A549 (cell line): ENCODE measurements at regions not wholly inside any gene's neighbourhood (a gene's known extent, or its start where the extent isn't known, plus 50 kb on each side); places are given as distances from the start of the nearest gene placed in this dataset.

Source experiments
- ATAC-seq, 2 experiments: fragments of 200-7000 bp in 1 of 2; fragments of >200 bp in 1 of 2; cut with Nextera tagmentation in 1 of 2; cut with Tn5 transposase in 1 of 2; 3 replicates each; pipeline versions ENCODE4 v1.8.0 to v1.9.1; 2018 to 2020; ENCODE audit warnings: mild to moderate bottlenecking in 1 of 2, moderate library complexity in 1 of 2
- CTCF ChIA-PET: fragments of 300-600 bp; sonication (Branson Sonifier 250); formaldehyde crosslinking; extraction: SDS; loops from one replicate; lab custom pipeline; 2021; ENCODE audit warnings: antibody characterized with exemption, inconsistent platforms; lab: Yijun Ruan, JAX
- POLR2A ChIA-PET: fragments of 350-600 bp; formaldehyde crosslinking; extraction: SDS; loops from one replicate; lab custom pipeline; 2021; ENCODE audit warnings: antibody characterized with exemption, inconsistent platforms; lab: Yijun Ruan, JAX
- DNase-seq, 2 experiments: peaks; one replicate each; pipeline versions ENCODE4 v3.0.0 to v3.0.0-alpha.2; 2011 to 2016; ENCODE audit warnings: low read depth in 1 of 2, low spot score in 1 of 2
- FAIRE-seq: peaks from 2 replicates; lab custom pipeline; 2011; peaks lifted over from hg19 to GRCh38; lab: Jason Lieb, UNC
- H3K27ac ChIP-seq, 2 experiments: fragments of >200 bp; sonication (Bioruptor Twin); formaldehyde crosslinking; 3 replicates each; pipeline ENCODE4 v1.5.1; 2016 to 2017
- H3K4me1 ChIP-seq: fragments of >200 bp; sonication (Bioruptor Twin); formaldehyde crosslinking; 3 replicates; pipeline ENCODE4 v1.6.1; 2016
- H3K4me2 ChIP-seq: fragments of >200 bp; sonication (Bioruptor Twin); formaldehyde crosslinking; 3 replicates; pipeline ENCODE4 v1.6.1; 2016
- H3K4me3 ChIP-seq: fragments of >200 bp; sonication (Bioruptor Twin); formaldehyde crosslinking; 3 replicates; pipeline ENCODE4 v1.5.1; 2016
- H3K9me3 ChIP-seq: fragments of >200 bp; sonication (Bioruptor Twin); formaldehyde crosslinking; 3 replicates; pipeline ENCODE4 v1.6.1; 2016
- BCL3 ChIP-seq: fragments of >200 bp; sonication (Bioruptor Twin); formaldehyde crosslinking; IDR thresholded peaks from 3 replicates; pipeline ENCODE4 v1.6.1; 2016
- CBX2 ChIP-seq: fragments of 200-600 bp; sonication (generic); IDR thresholded peaks from 2 replicates; pipeline ENCODE4 v1.6.1; 2016; ENCODE audit warnings: low read depth, mild to moderate bottlenecking, borderline replicate concordance
- CBX8 ChIP-seq: fragments of 200-600 bp; sonication (generic); IDR thresholded peaks from 2 replicates; pipeline ENCODE4 v1.6.1; 2016
- CEBPB ChIP-seq, 2 experiments: fragments of >200 bp in 1 of 2; sonication (Bioruptor Twin) in 1 of 2; formaldehyde crosslinking in 1 of 2; IDR thresholded peaks; 2 replicates each; pipeline ENCODE4 v1.6.1; 2012 to 2016
- CHD2 ChIP-seq: fragments of 150-350 bp; IDR thresholded peaks from 2 replicates; pipeline ENCODE4 v1.6.1; 2014; ENCODE audit warnings: low read length; ENCODE audit not compliant: partially characterized antibody
- EHF ChIP-seq: fragments of 250-450 bp; sonication (Bioruptor Pico); IDR thresholded peaks from 2 replicates; pipeline ENCODE4 v1.5.0; 2020; ENCODE audit warnings: mild to moderate bottlenecking
- ESRRA ChIP-seq: fragments of 150-350 bp; IDR thresholded peaks from 2 replicates; pipeline ENCODE4 v1.6.1; 2014; ENCODE audit warnings: mild to moderate bottlenecking, low read length, borderline replicate concordance
- FOSB ChIP-seq: fragments of 250-450 bp; sonication (Bioruptor Pico); IDR thresholded peaks from 2 replicates; pipeline ENCODE4 v1.5.0; 2020; ENCODE audit warnings: mild to moderate bottlenecking, moderate library complexity
- HDAC2 ChIP-seq: fragments of 200-600 bp; sonication (generic); IDR thresholded peaks from 2 replicates; pipeline ENCODE4 v1.6.1; 2016
- HES2 ChIP-seq: fragments of >200 bp; sonication (Bioruptor Twin); formaldehyde crosslinking; IDR thresholded peaks from 2 replicates; pipeline ENCODE4 v1.6.1; 2016
- HOXB13 ChIP-seq: fragments of 250-450 bp; sonication (Bioruptor Pico); IDR thresholded peaks from 2 replicates; pipeline ENCODE4 v1.5.0; 2020; ENCODE audit warnings: low read depth, mild to moderate bottlenecking, moderate library complexity
- HOXB5 ChIP-seq: fragments of 250-450 bp; sonication (Bioruptor Pico); IDR thresholded peaks from 2 replicates; pipeline ENCODE4 v1.5.0; 2020; ENCODE audit warnings: mild to moderate bottlenecking, moderate library complexity
- KDM1A ChIP-seq: fragments of 200-600 bp; sonication (generic); IDR thresholded peaks from 2 replicates; pipeline ENCODE4 v1.6.1; 2016; ENCODE audit warnings: low read depth, mild to moderate bottlenecking
- KDM5A ChIP-seq: fragments of 200-600 bp; sonication (generic); IDR thresholded peaks from 2 replicates; pipeline ENCODE4 v1.6.1; 2016; ENCODE audit warnings: antibody characterized with exemption, mild to moderate bottlenecking
- MAFK ChIP-seq: fragments of 450-650 bp; IDR thresholded peaks from 2 replicates; pipeline ENCODE4 v1.6.1; 2014; ENCODE audit not compliant: partially characterized antibody
- MAX ChIP-seq: IDR thresholded peaks from 2 replicates; pipeline ENCODE4 v1.6.1; 2012
- MAZ ChIP-seq: fragments of 150-350 bp; IDR thresholded peaks from 2 replicates; pipeline ENCODE4 v1.6.1; 2014; ENCODE audit warnings: antibody characterized with exemption, low read depth, low read length, borderline replicate concordance
- MYC ChIP-seq: IDR thresholded peaks from 2 replicates; pipeline ENCODE4 v1.6.1; 2012; ENCODE audit warnings: mild to moderate bottlenecking, inconsistent platforms, low read length, improper control_type of control experiment, borderline replicate concordance
- NFE2L2 ChIP-seq: fragments of 150-350 bp; conservative IDR thresholded peaks from 2 replicates; pipeline ENCODE4 v1.6.1; 2014; ENCODE audit warnings: low read length
- NR3C1 ChIP-seq: fragments of >200 bp; sonication (Bioruptor Twin); formaldehyde crosslinking; IDR thresholded peaks from 3 replicates; pipeline ENCODE4 v1.6.1; 2017
- PHF8 ChIP-seq: fragments of 200-600 bp; sonication (generic); IDR thresholded peaks from 2 replicates; pipeline ENCODE4 v1.6.1; 2016; ENCODE audit warnings: low read depth, mild to moderate bottlenecking, antibody characterized with exemption, moderate library complexity, borderline replicate concordance
- REST ChIP-seq: fragments of 200-600 bp; sonication (generic); IDR thresholded peaks from 2 replicates; pipeline ENCODE4 v1.6.1; 2016; ENCODE audit warnings: antibody characterized with exemption, mild to moderate bottlenecking, moderate library complexity
- SMC3 ChIP-seq: fragments of >200 bp; sonication (Bioruptor Twin); formaldehyde crosslinking; IDR thresholded peaks from 3 replicates; pipeline ENCODE4 v1.6.1; 2018; ENCODE audit warnings: inconsistent platforms
- ZSCAN20 ChIP-seq: fragments of 250-450 bp; sonication (Bioruptor Pico); IDR thresholded peaks from 2 replicates; pipeline ENCODE4 v1.8.0; 2022; ENCODE audit warnings: mild to moderate bottlenecking, moderate library complexity
- WGBS: methylation state at CpG from one replicate; pipeline ENCODE4 v1.1.6; 2017; ENCODE audit errors: missing lambda C conversion rate; 5-methylcytosine and 5-hydroxymethylcytosine counted together

GRCh38 chr11:134617360-134617759, 205.3 kb upstream of the B3GAT1 start:
- no peak overlapping the region for H3K4me2 ChIP-seq
- DNase-seq = no peak
- H3K4me3 ChIP-seq = no peak overlapping the region
- CTCF ChIA-PET = no interaction called here
- TF ChIP-seq HES2 = no peak
- TF ChIP-seq FOSB (CRISPR knock-in tag) = no peak
- TF ChIP-seq REST = no peak
- no peak for TF ChIP-seq CBX8
- TF ChIP-seq ESRRA = no peak
- no peak for TF ChIP-seq BCL3
- POLR2A ChIA-PET = no interaction called here
- H3K9me3 ChIP-seq = no peaks in the 10 kb centered on the region
- no peak for ATAC-seq
- 25% methylated on average over 5 of the region's 9 CpGs for WGBS
- no peak overlapping the region for H3K27ac ChIP-seq
- FAIRE-seq = no peak
- H3K4me1 ChIP-seq = no peaks in the 10 kb centered on the region

GRCh38 chr11:134616038-134616437, 204.0 kb upstream of the B3GAT1 start:
- ChIA-PET CTCF (no interaction called here), POLR2A (no interaction called here)
- Histone ChIP-seq H3K4me3 (no peak overlapping the region), H3K27ac (no peak overlapping the region), H3K9me3 (no peaks in the 10 kb centered on the region), H3K4me1 (no peaks in the 10 kb centered on the region), H3K4me2 (no peak overlapping the region)
- no peak for ATAC-seq
- no peak for DNase-seq
- WGBS = 0% methylated on average over 8 of the region's 8 CpGs
- TF ChIP-seq EHF (CRISPR knock-in tag) (no peak), CEBPB (IDR thresholded peaks at IDR 0.05) (no peak), NFE2L2 (no peak), ZSCAN20 (CRISPR knock-in tag) (no peak), CBX2 (no peak), NR3C1 (no peak), HOXB5 (CRISPR knock-in tag) (no peak), CHD2 (no peak), MYC (no peak), MAX (no peak), HOXB13 (no peak)
- FAIRE-seq = no peak

- no peak overlapping the region for H3K4me2 ChIP-seq
- ATAC-seq (no peak), DNase-seq (no peak), FAIRE-seq (no peak)
- H3K9me3 ChIP-seq = no peaks in the 10 kb centered on the region
- 3% methylated on average over 5 of the region's 5 CpGs for WGBS
- no peaks in the 10 kb centered on the region for H3K4me1 ChIP-seq
- ChIA-PET CTCF (no interaction called here), POLR2A (no interaction called here)
- no peak for TF ChIP-seq MAZ
- no peak for TF ChIP-seq KDM5A
- TF ChIP-seq HDAC2 = no peak
- no peak for TF ChIP-seq PHF8
- no peak for TF ChIP-seq FOSB (CRISPR knock-in tag)
- TF ChIP-seq NFE2L2 = no peak
- no peak for TF ChIP-seq HES2
- no peak for TF ChIP-seq REST
- TF ChIP-seq KDM1A = no peak
- TF ChIP-seq MAFK = no peak
- no peak for TF ChIP-seq SMC3
- no peak overlapping the region for H3K27ac ChIP-seq
- H3K4me3 ChIP-seq = no peak overlapping the region
Observed at GRCh38 chr11:134615041-134615615, 203.1 kb upstream of the B3GAT1 start.
